ENCODE measurements at regions not wholly inside any gene's neighbourhood (a gene's known extent, or its start where the extent isn't known, plus 50 kb on each side); places are given as distances from the start of the nearest gene placed in this dataset.

GRCh38 chr11:95374105-95374504 is 143.1 kb upstream of the SESN3 start:
- TF ChIP-seq CTCF (conservative IDR thresholded peaks at IDR 0.05; ENCODE audit: low read length), result no peak
- no peak overlapping the region for H3K4me3 ChIP-seq (ENCODE audit: low read length)
- no peak for DNase-seq (ENCODE audit: low read depth)

- TF ChIP-seq CTCF (conservative IDR thresholded peaks at IDR 0.05; ENCODE audit: low read length), result no peak
- H3K4me3 ChIP-seq (ENCODE audit: low read length), result no peak overlapping the region
- DNase-seq (ENCODE audit: low read depth), result no peak
These were observed 142.2 kb upstream of the SESN3 start for GRCh38 chr11:95373241-95373640.

GRCh38 chr11:95372097-95372656 is 141.2 kb upstream of the SESN3 start:
- no peak for TF ChIP-seq CTCF (conservative IDR thresholded peaks at IDR 0.05; ENCODE audit: low read length)
- no peak overlapping the region for H3K4me3 ChIP-seq (ENCODE audit: low read length)
- no peak for DNase-seq (ENCODE audit: low read depth)

GRCh38 chr11:95371153-95371552 is 140.2 kb upstream of the SESN3 start:
- no peak for DNase-seq (ENCODE audit: low read depth)
- H3K4me3 ChIP-seq (ENCODE audit: low read length), result no peak overlapping the region
- no peak for TF ChIP-seq CTCF (conservative IDR thresholded peaks at IDR 0.05; ENCODE audit: low read length)

GRCh38 chr11:95367726-95368125 is 136.7 kb upstream of the SESN3 start:
- TF ChIP-seq CTCF (conservative IDR thresholded peaks at IDR 0.05; ENCODE audit: low read length), result no peak
- no peak overlapping the region for H3K4me3 ChIP-seq (ENCODE audit: low read length)
- DNase-seq (ENCODE audit: low read depth), result no peak

- DNase-seq (ENCODE audit: low read depth), result no peak
- no peak for TF ChIP-seq CTCF (conservative IDR thresholded peaks at IDR 0.05; ENCODE audit: low read length)
- no peak overlapping the region for H3K4me3 ChIP-seq (ENCODE audit: low read length)
These were observed 134.3 kb upstream of the SESN3 start for GRCh38 chr11:95365348-95365747.

- H3K4me3 ChIP-seq (ENCODE audit: low read length), result no peak overlapping the region
- no peak for TF ChIP-seq CTCF (conservative IDR thresholded peaks at IDR 0.05; ENCODE audit: low read length)
- no peak for DNase-seq (ENCODE audit: low read depth)
These were observed 133.6 kb upstream of the SESN3 start for GRCh38 chr11:95364324-95365295.
